SK-N-MC (cell line): ENCODE measurements at regions not wholly inside any gene's neighbourhood (a gene's known extent, or its start where the extent isn't known, plus 50 kb on each side); places are given as distances from the start of the nearest gene placed in this dataset.

Experiments used
- EZH2 ChIP-seq: fragments of 200-600 bp; sonication (generic); IDR thresholded peaks from one replicate; pipeline ENCODE4 v1.6.1; 2017; ENCODE audit warnings: antibody characterized with exemption
- POLR2AphosphoS5 ChIP-seq: IDR thresholded peaks from 2 replicates; pipeline ENCODE4 v1.6.1; 2012; ENCODE audit warnings: mild to moderate bottlenecking, low read depth, low read length, borderline replicate concordance

GRCh38 chr4:163710158-163710557 lies 215.7 kb downstream of the TMA16 start:
- TF ChIP-seq POLR2AphosphoS5 = no peak
- TF ChIP-seq EZH2 = no peak
